ENCODE measurements at regions not wholly inside any gene's neighbourhood (a gene's known extent, or its start where the extent isn't known, plus 50 kb on each side); places are given as distances from the start of the nearest gene placed in this dataset.

DNA sequence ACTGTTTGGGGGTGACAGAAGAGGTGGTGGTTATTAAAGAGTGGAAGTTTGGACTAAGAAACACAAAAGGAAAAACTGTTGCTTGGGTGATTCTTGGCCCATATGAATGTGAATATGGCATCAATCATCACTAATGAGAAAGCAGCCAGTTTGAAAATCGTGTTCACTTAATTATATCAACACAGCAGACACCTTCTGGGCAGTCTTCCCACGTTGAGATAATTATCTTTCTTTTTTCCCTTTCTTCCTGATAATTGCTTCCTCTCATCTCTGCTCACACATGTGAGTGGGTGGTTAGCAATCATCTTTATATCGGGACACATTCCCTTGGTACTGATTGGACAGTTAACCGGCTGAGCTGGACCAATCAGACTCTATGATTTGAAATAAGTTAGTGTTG lies 539.7 kb downstream of the AACS start:
- no peak for DNase-seq

GRCh38 chr12:125606312-125606711 lies 541.1 kb downstream of the AACS start:
- no peak for DNase-seq

DNA sequence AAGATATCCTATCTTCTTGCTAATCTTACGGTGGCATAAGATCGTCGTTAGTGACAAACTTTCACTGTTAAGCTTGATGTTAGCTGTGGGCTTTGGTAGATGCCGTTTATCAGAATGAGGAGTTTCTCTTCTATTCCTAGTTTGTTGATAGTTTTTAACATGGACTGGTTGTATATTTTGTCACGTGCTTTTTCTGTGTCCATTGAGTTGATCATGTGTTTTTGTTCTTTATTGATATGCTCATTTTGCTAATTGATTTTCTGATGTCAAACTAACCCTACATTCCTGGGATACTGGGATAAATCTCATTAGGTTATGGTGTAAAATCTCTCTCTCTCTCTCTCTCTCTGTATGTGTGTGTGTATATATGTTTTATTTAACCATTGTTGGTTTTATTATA lies 545.1 kb downstream of the AACS start:
- no peak for DNase-seq

DNA sequence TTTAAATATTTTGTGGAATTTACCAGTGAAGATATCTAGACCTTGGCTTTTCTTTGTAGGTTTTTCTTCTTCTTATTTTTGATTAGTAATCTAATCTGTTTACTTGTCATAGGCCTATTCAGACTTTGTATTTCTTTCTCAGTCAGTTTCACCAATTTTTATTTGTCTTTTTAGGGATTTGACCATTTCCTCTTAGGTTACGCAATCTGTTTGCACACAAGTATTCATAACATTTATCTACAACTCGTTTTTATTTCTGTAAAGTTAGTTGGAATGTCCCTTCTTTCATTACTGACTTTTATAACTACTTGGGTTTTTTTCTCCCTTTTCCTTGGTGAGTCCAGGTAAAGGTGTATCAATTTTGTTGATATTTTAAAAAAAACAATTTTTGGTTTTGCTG lies 545.7 kb downstream of the AACS start:
- DNase-seq: no peak

DNA sequence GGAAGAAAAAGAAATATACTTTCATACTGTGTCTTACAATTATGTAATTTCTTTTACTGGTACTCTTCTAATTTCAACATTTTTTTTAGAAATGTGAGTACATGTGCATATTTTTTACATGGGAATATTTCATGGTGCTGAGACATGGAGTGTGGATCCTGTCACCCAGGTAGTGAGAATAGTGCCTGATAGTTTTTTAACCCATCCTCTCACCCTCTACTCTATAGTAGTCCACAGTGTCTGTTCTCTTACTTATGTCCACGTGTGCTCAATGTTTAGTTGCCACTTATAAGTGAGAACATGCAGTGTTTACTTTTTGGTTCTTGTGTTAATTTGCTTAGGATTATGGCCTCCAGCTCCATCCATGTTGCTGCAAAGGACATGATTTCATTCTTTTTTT lies 548.8 kb downstream of the AACS start:
- no peak for DNase-seq

GRCh38 chr12:125619723-125620122 lies 554.5 kb downstream of the AACS start:
- no peak for DNase-seq

DNA sequence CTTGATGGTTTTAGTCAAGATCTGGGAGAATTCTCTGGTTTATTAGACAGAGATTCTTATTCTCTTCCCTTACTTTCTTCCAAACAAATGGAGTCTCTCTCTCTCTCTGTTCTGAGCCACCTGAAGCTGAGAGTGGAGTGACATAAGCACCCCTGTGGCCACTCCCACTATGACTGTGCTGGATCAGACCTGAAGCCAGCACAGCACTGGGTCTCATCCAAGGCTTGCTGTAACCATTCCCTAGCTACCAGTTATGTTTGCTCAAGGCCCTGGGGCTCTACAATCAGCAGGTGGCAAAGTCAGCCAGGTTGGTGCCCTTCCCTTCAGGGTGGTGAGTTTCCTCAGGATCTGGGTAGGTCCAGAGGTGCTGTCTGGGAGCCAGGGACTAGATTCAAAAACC lies 568.5 kb downstream of the AACS start:
- DNase-seq: no peak

DNA sequence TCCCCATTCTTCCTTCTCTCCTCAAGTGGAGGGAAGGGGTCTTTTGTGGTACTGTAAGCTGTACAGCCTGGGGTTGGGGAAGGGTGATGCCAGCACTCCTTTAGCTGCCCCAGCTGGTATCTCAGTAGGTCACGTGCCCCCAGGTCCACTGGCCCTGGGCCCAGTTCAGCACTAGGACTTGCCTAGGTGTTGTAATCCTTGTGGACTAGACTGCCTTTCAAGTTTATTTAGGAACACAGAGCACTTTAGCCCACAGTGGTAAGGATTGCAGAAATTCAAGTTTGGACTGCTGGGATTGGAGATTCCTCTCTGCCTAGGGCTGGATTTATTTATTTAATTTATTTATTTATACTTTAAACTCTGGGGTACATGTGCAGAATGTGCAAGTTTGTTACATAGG lies 569.6 kb downstream of the AACS start:
- no peak for DNase-seq

DNA sequence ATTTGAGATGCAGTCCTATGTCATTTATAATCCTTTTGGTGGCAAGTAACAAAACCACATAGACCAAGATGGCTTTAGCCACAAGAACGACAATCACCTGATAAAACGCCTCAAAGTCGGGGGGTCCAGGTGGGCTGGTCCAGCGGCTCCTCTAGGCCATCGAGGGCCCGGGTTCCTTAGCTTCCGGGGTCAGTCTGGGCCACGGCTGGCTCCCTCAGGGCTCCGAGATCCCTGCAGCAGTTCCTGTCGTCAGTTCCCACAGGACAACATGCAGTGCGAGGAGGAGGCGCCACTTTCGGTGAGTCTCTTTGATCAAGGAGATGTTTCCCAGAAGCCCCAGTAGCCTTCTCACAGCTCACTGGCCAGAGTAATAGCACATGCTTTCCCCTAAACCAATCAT lies 574.6 kb downstream of the AACS start:
- DNase-seq: no peak

DNA sequence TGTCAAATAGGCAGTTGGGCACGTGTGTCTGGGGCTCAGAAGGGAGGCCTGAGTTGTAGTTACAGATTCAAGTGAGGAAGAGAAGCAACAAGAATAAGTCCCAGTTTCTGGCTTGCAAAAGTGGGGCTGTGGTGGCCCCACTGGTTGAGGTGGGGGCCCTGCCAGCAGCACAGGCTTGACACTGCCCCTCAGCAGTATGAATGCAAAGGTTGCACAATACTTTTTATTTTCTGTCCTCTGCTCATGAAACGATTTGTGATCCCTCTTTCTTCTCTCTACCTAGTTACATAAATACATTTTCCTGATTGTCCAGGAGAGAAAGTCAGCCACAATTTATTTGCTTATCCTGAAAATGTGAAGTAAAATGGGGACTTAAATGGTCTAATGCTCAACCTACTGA lies 577.8 kb downstream of the AACS start:
- no peak for DNase-seq

DNA sequence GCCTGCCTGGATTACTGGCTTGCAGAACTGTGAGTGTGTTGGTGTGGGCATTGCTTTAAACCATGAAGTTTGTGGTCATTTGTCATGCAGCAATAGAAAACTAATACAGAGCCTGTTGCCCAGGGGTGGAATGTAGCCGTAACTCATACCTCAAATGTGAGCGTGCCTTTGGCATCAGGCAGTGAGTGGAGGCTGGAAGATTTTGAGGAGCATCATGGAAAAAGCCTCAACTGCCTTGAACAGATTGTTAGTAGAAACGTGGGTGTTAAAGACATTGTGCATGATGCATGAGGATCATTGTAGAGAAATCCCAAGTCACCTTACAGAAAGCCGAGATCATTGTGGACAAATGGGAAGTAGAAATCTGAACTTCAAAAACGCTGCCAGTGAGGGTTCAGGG lies 580.5 kb downstream of the AACS start:
- no peak for DNase-seq

GRCh38 chr12:125650587-125650986 lies 585.4 kb downstream of the AACS start:
- no peak for DNase-seq

DNA sequence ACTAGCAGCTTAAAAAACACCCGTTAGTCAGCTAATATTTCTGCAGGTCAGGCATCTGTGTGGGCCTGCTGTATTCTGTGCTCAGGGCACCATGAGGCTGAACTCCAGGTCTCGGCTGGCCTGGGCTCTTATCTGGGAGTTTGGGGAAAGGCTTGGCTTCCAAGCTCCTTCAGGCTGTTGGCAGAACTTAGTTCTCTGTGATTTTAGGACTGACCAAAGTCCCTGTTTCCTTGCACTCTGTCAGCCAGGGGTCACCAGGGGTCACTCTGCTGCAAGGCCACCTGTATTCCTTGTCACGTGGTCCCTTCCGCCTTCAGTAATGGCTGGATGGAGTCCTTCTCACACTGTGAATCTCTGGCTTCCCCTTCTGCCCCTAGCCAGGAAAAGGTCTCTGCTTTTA lies 586.4 kb downstream of the AACS start:
- DNase-seq: no peak

- DNase-seq: no peak
Measured at GRCh38 chr12:125652681-125653080, 587.4 kb downstream of the AACS start.

DNA sequence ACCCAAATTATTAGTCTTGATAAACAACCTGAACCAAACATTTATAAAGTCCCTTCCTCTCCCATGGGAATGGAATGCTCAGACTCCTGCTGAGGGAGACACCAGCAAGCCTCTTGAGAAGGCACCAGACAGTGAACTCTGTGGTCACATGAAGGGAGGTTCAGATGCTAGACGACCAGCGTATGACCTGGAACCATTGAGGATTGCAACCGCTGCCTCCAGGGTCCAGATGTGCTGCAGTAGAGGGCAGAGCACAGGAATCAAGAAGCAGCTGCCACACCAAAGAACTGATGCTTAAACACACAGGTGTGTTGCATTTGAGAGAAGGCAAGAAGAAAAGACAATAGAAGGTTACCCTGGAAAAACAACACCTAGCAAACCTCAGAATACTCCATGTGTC lies 592.4 kb downstream of the AACS start:
- DNase-seq: no peak

DNA sequence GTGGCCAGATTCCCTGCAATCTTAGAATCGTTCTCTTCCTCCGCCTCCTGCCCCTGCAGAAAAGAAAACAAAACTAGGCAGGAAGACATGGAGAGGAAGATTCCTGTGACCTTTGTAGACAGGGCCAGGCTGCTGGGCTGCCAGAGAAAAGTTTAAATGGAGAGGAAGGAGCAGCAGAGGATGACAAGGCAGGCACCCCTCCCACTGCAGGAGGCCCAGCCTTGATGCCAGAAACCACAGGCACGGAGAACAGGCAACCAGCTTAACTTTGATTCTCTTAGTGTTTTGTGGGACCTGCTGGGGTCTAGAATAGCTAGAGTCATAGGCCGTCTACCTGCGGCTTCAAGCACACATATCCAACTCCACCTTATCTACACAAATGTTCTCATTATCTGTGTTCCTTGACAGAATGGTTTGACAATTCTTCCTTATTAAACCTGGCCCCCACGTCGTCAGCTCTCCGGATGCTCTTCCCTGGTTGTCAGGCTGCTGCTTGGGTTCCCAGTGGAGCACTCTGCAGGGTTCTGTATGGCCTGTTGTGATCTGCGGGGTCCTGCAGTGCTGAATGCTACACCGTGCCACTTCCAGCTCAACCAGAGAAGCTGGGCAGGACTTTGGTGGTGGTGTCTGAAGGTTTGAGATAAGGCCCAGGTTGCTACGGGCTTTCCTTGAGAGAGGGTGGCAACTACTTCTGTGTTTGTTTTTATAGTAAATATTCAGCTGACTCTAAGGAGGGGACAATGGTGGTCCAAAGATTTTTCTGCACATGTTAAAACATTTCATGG lies 609.5 kb downstream of the AACS start:
- no peak for DNase-seq

GRCh38 chr12:125676366-125676765 lies 611.1 kb downstream of the AACS start:
- no peak for DNase-seq

DNA sequence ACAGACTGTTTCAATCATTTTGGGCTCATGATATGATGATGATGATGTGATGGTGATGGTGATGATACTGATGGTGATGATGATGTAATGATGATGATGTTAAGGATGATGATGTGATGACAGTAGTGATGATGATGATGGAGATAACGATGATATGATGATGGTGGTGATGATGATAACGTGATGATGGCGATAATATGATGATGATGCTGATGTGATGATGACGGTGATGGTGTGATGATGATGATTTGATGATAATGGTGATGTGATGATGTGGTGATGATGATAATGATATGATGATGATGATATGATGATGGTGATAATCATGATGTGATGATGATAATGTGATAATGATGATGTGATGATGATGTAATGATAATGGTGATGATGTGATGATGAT lies 612.6 kb downstream of the AACS start:
- no peak for DNase-seq

GRCh38 chr12:125678589-125678993 lies 613.4 kb downstream of the AACS start:
- DNase-seq: no peak

DNA sequence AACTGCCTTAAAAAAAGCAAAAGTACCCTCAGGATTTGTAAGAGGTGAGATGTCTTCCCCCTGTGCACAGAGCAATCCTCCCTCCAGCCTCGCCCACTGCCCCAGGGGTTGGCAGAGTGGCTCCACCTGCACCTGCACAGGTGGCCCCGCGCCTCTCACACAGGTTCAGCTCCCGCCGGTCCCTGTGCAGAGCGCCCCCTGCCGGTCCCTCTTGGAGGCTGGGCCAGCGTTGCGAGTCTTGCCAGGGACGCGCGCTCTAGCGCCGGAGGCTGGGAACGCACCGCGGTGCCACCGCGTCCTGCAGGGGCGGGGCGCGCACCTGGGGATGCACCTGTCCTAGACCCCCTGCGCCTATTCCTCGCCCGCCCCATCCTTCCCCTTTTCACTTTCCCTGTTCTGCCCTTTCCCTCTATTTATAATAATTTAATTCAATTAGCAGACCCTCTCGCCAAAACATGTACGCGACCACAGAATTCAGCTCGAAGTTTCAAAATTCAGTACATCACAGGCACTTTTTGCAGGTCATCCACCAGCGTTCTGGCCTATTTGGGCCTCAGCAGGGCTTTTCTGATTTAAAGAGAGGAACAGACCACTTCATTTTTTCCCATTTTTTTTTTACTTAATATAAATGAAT lies 618.6 kb downstream of the AACS start:
- no peak for DNase-seq

DNA sequence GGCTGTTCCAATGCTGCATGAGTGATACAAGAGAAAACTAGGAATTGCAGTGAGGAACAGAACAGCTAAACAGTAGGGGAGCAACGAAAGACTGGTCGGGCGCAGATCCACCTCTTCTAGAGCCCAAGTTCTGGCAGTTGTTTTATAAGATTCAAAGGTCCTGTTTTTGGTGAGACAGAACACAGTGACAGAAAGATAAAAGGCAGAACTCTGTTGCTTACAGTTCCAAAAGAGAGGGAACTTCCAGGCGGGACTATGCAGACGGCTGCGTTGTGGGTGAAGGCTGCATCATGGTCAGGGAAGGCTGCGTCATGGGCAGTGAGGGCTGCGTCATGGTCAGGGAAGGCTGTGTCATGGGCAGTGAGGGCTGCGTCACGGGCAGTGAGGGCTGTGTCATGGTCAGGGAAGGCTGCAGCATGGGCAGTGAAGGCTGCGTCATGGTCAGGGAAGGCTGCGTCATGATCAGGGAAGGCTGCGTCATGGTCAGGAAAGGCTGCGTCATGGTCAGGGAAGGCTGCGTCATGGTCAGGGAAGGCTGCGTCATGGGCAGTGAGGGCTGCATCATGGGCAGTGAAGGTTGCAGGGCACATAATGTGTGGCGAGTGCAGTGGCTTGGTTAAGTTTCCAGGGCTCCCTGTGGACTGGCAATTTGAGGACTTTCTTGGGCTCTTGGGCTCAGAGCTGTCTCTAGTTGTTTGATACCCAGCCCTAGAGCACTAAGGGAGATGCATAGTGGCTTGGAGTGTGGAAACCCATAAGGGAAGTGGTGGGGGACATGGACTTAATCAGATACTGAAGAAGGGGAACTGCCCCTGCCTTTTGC lies 619.9 kb downstream of the AACS start:
- no peak for DNase-seq

DNA sequence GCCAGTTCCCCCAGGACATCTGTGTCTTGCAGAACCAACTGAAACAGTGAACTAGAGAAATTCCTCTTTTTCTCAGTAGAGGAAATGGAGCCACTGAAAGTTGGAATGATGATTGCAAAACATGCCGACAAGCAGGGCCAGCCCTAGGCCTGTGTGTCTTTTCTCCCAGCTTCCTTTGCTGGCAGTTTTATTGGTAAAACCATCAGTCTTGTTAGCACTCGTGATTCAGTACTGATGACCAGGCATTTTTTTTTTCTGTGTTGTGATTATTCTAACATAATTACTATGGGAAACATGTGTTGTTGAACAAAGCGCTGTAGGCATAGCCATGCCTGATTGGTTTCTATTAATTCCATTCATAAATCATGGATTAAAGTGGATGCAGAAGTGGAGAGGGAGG lies 620.7 kb downstream of the AACS start:
- DNase-seq: no peak

DNA sequence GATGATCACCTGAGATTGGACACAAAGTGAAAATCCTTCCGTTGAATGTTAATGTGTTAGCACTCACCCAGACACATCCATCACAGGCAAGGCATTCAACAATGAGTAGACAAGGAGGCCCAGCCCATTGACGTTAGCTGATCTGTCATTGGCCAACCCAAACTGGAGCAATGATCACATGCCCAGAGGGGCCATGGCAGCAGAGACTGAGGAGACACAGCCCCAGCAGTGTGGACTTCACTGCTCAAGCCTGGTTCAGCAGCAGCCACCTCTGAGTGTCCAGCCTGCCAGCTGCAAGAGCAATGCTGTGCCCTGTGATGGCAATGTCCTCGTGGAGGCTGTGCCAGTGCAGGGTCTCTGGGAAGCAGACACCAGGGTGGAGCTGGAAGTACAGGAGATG lies 622.2 kb downstream of the AACS start:
- DNase-seq: no peak

- DNase-seq: no peak
Measured at GRCh38 chr12:125687820-125688219, 622.6 kb downstream of the AACS start.
